NCI-H1417 (cell line): ENCODE measurements at regions not wholly inside any gene's neighbourhood (a gene's known extent, or its start where the extent isn't known, plus 50 kb on each side); places are given as distances from the start of the nearest gene placed in this dataset.

Experiments
- DNase-seq, 3 experiments: peaks; one replicate each; lab custom pipeline; 2025; lab: John Stamatoyannopoulos, UW

DNA sequence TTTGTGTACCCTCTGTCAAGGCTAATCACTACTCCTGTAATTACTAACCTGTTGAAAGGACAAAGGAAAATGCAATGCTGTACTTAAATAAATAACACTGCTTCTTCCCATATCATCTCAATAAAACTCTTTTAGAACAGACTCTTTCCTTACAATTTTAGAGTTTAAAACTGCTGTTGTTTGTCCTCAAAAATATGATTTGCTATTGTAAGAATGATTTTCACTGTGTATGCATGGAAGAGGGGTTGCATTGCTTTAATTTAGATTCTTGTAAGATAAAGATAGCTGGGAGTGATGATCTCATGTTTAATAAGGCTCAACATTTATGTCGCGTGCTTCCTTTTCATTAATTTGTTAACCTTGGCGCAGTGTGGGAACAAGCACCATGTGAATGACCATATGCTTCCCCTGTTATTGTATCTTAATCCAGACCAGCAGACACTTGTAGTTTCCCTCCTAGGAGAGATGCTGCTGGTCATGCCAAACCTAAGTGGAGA, 89.8 kb upstream of the ATXN1 start:
- DNase-seq, result no peak

DNA sequence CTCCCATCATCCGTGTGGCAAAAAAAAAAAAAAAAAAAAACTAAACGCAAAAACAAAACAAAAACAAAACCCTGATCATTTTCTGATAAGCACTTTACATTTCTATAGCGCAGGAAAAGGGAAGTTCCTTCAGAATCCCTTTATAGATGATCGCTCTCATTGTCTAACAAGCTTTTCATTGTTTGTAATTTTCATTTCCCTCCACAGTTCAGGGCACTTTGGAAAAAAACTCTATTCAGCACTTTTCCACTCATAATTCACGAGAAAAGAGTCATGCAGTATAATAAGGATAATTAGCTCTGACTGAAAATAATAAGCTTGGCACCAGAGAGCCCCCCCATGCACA, 89.4 kb upstream of the ATXN1 start:
- DNase-seq, result peak in 2 of 3 experiments; percentile 68 to 92

DNA sequence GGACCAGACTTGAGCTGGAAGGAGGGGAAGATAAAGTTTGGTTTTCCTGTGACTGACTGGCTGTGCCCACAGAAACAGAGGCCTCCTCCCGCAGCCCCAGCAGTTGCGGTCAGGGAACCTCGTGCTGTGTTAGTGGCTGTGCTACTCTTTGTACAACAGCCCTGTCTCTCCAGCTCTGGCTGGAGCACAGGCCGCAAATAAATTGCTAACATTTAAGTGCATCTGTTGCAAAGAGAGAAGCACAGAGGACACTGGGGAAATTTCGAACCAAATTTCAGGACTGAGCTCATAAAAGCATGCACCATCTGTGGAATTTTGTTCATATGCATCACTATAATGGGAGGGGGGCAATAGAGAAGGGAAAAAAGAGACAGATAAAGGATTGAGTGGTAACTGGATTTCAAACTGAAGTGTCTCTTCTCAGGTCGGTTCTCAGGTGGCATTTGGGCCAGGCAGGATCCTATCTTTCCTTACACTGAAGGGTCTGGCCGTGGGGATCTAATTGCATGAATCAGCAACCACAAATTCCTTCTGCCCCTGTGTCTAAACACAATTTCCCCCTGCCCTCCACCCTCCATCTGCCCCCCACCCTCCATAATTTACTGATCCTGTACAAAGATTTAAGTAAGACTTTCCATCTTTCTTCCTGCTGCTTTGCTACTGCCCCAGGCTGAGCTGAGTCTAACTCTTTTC, 88.9 kb upstream of the ATXN1 start:
- peak in 1 of 3 experiments; percentile 8 for DNase-seq

DNA sequence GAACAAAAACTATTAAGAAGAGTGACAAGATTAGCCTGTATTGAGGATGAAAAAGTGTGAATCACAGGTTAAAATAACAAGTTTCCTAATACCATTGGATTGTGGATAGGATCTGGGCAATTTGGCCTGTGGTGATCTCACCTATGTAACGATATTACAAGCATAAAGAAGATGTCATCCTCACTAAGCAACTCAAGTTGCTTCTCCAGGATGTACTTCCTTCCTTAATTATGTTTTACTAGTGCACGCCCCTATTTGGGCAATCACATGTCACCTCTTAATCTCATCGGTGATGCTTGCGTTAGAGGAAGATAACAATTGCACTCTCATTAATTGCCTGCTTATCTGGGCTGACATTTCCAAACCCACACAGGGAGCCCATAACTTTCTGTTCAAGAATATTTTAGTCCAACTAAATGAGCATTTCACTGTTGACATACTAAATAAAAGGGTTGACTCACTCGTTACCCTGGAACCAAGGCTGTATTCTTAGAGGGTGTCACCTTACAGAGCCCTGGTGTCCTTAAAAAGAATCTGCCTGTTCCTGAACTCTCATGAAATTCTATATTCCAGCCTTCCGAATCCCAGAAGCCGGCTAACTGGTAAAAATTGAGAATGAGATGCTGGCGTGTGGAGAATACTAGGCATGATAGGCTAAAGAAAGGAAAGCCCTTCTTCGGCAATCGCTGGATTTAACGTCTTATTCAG, 88.2 kb upstream of the ATXN1 start:
- peak in 1 of 3 experiments; percentile 42 for DNase-seq

DNA sequence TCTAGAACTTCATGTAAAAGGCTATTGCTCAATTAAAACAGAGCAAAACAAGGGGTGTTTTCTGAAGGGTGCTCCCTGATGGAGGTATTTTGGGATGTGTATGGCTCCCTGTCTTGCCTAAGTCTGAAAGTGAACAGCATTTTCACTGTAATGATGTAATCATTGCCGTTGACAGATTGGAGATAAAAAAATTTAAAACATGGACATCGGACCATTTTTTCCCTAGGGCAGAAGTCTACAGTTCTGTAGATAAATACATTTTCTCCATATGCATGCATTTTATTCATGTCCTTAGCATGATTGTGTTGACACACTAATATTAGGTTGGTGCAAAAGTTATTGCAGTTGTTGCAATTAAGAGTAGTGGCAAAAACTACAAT, 85.1 kb upstream of the ATXN1 start:
- no peak for DNase-seq

DNA sequence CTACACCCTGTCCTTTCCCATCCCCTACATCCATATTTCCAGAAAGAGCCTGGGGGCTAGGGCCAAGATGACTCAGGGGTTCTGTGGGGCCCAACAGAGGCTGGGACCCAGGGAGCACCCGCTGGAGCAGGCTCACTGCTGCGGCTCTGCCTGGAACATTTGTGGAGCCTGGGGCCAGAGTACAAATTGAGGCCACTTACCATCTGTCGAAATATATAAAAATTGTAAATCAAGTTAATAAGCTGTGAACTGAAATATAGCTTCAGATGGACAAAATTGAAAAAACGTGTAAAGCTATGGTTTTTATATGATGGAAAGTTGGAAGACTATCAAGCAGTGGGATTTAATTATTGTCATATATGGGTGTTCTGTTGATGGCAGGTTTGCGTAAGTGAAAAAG, 82.9 kb upstream of the ATXN1 start:
- DNase-seq, result no peak

DNA sequence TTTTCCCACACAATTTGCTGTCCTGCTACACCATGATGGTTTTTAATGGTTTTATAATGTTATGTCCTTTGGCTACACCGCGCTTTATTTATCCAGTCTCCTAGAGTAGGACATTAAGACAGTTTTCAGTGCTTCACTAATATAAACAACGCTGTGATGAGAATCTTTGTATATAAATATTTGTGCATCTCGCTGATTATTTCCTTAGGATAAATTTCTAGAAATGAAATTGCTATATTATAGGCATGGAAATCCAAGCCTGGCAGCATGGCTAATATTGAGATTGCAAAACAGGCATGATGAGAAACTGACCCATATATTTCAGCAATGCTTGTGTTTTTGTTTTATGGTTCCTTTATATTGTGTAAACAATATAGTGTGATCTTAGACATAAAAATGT, 81.4 kb upstream of the ATXN1 start:
- no peak for DNase-seq

DNA sequence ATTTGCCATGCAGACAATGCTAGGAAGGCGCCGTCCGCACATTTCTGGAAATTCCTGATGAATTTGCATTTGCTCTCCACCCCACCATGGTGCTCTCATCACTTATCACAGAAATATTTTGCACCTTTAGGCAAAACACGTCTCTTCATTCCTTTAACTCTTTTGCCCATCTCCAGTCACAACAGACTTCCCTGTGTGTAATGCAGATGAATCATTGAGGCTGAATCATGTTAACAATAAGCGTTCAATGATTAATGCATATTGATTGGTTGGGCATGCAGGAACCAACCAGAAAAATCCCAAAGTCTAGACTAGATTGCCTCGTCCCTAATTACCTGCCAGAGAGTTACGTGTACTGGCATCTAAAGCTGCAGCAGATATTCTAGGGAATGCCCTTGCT, 80.0 kb upstream of the ATXN1 start:
- DNase-seq, result no peak

DNA sequence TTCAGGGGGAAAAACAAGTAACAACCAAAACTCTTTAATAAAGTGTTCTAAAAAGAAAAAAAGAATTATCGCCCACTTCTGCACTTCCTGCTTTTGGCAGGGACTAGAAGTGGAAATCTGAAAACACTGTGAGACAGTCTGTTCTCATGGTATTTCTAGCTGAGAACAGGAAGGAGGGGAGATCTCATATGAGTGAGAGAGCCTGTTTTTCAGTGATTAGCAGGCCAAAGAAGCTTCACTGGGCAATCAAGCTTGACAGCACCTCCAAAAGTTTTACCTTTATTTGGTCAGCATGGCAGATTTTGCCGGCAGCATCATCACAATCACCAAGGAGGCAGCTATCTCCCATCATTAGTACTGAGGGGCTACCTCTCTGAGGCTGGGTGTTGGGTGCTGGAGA, 79.5 kb upstream of the ATXN1 start:
- no peak for DNase-seq

DNA sequence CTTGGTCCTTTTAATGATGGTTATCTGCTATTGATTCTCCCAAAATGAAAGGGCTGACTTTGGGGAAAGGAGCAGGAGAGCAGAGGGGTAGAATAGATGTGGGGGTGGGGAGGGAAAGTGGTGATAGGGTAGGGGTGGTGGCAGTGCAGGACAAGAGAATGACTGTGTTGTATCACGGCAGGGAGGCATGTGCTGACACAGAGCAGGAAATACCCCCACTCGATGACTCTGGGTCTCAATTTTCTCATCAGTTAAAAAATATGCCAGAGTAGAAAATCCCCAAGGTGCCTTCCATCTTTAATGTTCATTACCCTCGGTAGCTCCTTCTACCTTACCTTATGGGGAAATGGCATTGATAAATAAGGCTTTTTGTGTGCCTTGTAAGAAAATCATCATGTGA, 79.0 kb upstream of the ATXN1 start:
- no peak for DNase-seq

DNA sequence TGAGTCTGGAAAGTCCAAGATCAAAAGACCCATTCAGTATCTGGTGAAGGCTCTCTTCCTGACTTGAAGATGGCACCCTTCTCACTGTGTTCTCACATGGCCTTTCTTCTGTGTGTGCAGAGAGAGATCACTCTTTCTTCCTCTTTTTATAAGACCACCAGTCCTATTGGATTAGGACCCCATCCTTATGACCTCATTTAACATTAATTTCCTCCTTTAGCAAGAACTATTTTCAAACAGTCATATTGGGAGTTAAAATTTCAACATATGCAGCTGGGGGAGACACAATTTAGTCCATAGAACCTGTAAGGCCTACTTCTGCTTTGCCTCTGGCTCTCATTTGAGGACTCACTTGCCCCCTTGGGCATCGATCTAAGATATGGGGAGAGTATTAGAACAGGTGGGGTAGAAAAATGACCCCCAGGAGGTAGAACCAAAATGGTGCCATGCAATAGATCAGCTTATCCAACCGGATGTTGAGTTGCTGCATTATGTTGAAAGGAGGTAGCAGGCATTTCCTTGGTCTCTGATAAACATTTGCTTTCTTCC, 78.4 kb upstream of the ATXN1 start:
- DNase-seq, result no peak

DNA sequence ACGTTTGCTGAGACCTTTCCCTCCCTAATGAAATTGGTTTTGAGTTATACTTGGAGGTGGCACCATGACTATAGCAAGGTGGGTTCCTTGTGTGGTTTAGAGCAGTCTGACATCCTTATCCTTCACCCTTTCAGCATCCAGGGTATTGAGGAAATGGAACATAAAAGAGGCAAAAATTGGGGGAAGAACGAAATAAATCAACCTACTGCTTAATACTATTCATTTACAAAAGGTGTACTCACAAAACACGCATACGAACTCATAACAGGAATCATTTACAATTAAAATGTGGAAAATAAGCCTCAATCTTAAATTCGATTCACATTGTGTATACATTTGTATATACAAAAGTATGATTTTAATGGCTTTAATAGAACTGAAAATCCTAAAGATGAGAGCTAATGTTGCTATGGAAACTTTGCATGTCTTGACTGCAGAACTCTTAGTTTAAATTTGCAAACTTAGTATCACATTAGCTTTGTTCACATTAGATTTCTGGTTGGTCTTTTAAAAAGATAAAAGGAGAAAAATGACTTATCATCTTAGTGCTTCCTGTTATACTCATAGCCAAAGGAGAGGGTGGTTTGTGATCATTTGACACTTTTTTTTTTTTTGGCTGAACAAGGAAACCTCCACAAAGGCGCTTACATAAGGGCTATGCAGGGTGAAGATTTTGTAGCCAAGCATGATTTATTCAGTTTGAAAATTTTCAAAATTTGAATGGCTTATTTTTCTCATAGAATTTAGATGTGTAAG, 76.1 kb upstream of the ATXN1 start:
- DNase-seq, result no peak

DNA sequence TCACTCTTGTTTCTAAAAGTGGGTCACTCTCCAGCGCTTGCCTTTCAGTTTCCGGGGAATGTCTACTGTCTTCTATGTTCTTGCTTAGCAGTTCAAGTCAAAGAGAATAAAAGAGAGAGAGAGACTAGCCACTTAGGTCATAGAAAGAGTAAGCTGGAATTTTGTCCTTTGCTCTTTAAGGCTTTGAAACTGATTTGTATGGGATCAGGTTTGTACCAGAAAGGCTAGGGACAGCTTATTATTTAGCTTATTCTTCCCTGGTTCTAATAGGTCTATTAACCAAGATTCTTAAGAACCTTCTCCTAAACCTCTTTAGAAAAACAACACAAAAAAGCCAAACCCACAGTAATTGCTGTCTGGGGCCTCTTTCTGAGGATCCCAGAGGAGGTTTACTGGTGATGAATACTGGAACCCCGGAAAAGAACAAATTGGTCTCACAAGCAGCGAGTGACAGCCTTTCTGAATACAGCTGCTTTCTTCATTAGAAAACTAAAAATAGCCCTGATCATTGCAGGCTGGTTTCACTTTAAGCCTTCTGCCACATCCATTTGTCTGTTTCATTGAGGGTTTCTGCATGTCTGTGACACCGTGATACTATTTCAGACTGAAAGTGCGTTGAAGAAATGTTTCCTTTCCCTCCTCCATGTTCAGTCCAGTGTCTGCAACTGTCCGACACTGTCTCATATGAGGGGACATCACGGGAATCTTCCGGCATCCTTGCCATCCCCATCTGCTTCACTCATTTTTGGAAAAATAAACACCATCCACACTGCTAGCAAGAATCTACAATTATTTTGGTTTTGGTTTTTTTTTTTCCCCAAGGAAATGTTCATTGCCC, 75.1 kb upstream of the ATXN1 start:
- no peak for DNase-seq

DNA sequence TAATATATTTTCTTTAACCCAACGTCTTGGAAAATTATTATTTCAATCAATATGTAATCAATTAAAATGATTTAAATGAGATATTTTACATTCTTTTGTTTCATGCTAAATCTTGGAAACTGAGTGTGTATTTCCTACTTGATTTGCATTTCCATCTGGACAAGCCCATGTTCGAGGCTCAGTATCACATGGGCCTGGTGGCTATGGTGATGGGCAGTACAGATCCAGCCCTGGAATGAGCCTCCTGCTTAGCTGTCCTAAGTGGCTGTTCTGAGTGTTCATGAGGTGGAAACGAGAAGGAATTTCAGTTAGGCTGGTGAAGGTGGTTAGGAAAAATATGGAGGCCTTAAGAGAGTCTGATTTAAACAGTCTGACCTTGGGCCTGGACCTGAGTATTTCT, 73.0 kb upstream of the ATXN1 start:
- no peak for DNase-seq

DNA sequence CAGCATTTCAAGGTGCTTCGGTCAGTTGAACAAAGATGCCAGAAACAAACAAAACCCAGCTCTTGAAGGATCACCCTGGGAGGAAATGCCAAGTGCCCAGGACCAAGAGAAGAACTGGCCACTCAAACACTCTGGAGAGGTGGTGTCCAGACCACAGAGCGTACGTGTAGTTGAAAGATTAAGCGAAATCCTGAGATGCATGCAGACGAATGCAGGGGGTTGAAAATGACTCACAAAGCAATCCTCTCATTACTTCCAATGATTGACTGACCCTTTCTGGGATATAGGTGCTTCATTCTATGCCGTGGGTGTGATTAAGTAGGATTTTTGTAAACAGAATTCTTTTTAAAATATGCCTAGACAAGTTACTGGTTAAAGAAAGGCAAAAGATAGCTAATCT, 71.5 kb upstream of the ATXN1 start:
- no peak for DNase-seq

DNA sequence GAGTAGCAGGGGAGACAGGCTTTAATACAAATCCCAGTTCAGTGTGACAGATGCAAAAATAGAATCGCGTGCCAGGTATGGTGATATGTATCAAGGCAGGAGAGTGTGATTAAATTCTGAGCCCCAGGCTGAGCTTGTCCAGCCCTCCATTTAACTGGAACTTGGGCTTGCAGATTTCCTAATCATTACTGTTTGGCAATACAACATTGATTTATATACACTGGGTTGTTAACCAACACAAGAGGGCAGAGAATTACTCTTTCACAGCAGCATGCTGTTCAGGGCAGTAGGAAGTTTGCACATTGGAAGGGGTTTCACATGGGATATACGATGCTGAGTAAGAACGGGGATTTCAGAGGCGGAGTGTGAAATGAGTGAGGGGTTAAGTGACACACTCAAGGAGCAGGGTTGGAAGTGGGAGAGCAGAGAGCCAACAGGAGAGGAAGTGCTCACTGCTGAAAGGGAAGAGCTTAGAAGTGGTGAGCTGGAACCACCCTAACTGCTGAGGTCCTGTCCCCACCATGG, 70.8 kb upstream of the ATXN1 start:
- DNase-seq, result no peak

DNA sequence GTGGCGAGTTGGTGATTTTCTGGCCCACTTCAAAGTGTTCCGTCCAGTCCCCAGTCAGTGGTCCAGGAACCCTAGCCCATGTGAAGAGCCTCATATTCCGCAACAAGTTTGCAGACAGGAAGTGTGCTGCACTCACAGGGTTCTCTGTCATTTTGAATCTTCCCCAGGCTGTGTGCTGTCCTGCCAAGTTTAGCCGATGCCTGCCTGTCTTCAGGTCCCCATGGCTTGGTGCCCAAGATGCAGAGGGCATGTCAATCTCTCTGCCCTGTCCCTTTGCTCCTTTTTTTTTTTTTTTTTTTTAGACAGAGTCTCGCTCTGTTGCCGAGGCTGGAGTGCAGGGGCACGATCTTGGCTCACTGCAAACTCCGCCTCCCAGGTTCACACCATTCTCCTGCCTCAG, 69.9 kb upstream of the ATXN1 start:
- DNase-seq, result no peak

DNA sequence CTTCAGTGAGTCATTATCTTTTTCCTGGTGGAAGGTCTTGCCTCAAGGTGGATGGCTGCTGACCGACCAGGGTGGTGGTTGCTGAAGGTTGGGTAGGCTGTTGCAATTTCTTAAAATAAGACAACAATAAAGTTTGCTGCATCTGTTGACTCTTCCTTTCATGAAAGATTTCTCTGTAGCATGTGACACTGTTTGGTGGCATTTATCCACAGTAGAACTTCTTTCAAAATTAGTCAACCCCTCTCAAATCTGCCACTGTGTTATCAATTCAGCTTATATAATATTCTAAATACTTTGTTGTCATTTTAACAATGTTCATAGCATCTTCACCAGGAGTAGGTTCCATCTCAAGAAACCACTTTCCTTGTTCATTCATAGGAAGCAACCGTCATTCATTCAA, 66.8 kb upstream of the ATXN1 start:
- DNase-seq, result no peak

DNA sequence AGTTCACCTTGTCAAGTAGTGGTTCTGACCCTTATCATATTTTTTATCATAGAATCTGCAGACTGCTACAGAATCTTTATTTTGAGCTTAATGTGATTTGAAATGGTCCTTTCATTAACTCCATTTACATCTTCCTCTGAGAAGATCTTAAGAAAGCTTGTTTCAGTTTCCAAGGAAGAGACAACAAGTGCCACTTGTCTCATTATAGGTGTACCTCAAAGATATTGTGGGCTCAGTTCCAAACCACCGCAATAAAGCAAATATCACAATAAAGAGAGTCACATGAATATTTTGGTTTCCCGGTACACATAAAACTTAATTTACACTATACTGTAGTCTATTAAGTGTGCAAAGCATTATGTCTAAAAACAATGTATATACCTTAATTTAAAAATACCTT, 66.4 kb upstream of the ATXN1 start:
- DNase-seq, result no peak

DNA sequence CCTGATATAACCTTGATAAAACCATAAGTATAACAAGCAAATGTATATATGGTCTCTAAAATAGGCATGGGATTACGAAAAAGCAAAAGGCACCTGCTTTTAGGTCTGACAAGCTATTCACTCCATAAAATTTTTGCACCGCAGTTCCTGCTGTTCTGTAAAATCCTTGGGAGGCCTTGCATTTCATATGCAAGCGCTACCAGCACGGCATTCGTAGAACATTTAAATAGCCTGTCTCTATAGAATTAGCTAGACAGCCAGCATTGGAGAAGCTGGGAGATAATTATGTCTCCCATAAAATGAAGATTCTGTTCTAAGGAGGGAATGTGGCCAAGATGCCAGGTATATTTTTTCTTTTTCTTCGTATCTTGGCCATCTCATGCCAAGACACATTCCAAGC, 64.5 kb upstream of the ATXN1 start:
- DNase-seq, result no peak

DNA sequence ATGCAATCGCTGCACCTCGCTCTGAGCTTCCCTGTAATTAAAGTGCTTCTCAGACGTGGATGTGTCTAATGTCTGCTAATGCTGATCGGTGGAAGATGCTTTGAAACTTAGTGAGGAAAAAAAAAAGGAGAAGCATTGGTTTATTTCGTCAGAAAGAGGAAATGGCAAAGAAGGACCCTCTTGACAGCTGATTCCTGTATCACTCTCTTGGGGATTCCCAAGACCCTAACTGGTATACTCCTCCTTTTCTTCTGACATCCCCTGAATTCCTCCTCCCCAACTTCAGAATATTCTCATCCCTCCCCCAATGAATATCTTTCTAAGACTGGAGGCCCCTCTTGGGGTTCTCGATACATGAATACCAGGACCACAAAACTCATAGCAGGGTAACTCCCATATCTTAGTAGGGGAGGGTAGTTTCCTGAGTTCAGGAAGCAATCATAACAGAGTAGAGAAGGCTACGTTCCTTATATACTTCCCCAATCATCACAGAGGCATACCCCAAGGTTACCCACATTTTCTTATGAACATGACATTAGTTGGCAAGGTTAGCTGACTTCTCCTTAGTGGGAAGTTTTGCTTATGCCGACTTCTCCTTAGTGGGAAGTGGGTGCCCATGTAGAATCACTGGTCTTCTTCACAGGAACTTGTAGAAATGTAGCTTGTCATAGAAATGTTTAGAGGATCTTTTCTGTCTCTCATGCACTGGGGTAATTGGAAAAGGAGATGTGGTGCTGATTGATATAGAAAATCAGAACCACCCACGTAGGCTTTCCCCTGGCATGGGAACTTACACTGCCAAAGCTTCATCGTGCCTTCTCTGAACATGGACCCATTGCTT, 63.8 kb upstream of the ATXN1 start:
- no peak for DNase-seq
